ENCODE measurements at regions not wholly inside any gene's neighbourhood (a gene's known extent, or its start where the extent isn't known, plus 50 kb on each side); places are given as distances from the start of the nearest gene placed in this dataset.

DNA sequence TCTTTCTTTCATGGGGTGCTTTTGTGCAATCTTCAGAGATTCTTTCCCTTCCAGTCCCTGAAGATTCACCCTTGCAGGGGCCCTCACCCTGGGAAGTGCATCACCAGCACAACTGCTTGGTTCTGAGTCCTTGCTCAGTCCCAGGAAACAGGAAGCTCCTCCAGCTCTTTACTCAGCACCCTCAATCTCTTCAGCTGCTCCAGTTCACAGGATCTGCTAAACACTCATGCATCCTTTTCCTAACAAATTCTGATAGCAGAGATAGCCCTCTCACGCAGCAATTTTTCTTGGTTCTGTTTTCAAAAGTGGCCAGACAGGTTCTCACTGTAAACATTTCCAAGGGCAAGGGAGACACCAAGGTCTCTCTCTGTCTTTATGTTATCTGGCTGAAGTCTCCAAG, 823.1 kb downstream of the LIG4 start:
- DNase-seq (ENCODE audit: low spot score) = no peak

DNA sequence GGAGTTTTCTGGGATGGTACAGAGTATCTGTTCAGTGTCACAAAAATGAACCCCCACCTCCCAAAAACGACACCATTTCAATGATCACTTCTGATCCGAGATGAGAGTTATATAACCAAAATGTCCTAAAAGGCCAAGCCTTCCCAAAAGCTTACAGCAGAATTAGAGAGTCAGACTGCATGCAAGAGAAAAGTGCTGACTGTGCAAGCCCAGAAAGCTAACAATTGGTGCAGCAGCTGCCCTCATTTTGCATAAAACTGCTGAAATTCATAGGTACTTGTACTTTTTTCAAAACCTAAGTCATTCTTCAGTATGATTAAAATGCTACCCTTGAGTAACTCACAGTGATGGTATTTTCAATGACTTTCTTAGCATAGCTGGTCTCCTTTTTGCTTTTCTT, 819.6 kb upstream of the ARGLU1 start:
- DNase-seq (ENCODE audit: low spot score) = no peak

- DNase-seq (ENCODE audit: low spot score) = no peak
These were observed 811.6 kb upstream of the ARGLU1 start for GRCh38 chr13:107379407-107380155.

DNA sequence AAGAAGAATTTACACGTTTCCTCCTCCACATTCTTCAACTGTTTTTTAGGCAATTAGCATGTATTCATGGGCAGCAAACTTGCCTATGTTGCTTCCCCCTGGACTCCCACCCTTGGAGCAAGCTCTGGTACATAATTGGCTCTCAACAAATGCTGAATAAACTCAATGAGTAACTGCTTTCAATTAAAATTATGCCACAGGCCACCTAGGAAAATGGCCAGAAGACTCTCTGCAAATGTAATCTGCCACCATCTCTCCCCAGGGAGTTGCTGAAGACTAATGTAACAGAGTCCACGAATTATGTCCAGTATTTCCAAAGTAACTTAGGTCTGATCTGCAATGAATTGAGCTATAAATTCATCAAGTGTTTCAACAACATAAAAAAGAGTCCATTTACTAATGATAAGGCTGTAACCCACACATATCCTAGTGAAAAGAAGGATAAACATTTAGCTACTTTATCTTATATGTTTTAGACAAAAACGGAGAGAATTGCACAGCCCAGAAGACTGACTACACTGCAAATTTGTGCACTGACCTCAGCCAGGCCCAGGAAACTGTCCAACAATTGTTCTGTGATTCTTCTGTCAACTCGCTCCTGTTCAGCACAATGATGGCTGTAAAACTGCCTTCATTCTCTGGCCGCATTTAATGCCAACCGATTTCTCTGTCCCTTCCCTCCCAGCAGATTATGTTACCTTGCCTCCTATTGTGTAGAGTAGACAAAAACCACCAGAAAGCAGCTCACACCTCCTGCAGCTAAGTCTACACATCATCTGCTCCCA, 808.6 kb upstream of the ARGLU1 start:
- DNase-seq (ENCODE audit: low spot score) = no peak

- no peak for DNase-seq (ENCODE audit: low spot score)
These were observed 807.9 kb upstream of the ARGLU1 start for GRCh38 chr13:107375701-107376340.

DNA sequence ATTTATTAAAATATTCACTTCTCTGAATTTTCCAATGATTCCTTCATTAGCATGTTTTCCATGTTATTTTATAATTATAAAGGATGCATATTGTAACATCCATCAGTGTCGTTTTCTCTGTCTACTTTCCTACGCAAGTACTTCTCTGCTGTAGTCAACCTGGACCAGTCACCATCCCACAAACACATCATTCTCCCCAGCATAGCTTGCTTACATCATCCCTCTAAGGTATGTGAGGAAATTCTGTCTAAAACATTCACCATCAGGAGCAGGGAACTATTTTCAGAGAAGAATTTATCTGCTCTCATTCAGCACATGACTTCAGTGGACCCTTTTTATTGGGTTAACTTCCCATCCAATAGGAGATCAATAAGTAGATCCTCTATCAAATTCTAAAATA, 806.1 kb upstream of the ARGLU1 start:
- no peak for DNase-seq (ENCODE audit: low spot score)

DNA sequence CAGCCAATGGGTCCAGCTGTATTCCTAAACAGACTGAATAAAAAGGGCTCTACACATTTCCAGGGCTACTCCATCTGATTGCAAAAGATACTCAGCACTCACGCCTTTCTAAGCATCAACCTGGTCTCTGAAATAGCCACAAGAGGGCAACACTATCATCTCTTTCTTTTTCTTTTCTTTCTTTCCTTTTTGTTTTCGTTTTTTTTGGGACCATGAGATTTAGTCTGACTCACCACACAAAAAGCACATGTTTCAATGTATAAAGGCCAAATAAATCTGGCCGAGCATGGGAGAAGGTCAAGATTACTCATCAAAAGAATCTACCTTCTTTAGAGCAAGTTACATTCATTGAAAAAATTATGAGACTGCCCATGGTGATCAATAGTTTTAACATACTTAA, 805.6 kb upstream of the ARGLU1 start:
- DNase-seq (ENCODE audit: low spot score) = no peak

DNA sequence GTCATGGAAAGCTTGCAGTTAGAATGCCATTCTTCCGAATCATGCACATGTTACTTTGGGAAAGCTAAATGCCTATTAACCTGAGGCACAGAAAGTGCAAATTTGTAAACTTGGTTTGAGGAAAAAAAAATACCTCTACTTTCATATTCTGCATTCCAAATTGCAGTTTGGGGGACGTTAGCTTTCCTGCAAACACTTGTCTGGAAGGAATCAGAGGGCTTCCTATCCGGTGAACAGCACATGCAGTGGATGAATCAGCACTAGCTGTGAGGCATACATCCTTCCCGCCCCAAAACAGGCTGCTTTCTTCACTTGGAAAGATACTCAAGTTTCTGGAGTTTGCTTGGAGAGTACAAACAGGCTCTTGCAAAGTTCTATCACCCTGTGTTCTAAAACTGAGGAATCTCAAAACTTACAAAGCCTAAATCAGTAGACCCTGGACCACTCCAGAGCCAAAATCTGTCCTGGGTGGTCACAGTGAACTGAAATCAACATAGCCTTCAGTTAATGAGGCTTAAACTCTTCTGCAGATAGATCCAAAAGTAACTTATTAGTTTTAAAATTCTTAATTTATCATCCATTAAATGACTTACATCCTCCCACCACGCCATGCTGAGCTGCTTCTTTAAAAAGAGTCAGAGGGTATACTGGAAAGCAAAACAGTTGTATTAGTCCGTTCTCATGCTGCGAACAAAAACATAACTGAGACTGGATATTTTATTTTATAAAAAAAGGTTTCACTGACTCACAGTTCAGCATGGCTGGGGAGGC, 802.3 kb upstream of the ARGLU1 start:
- no peak for DNase-seq (ENCODE audit: low spot score)

DNA sequence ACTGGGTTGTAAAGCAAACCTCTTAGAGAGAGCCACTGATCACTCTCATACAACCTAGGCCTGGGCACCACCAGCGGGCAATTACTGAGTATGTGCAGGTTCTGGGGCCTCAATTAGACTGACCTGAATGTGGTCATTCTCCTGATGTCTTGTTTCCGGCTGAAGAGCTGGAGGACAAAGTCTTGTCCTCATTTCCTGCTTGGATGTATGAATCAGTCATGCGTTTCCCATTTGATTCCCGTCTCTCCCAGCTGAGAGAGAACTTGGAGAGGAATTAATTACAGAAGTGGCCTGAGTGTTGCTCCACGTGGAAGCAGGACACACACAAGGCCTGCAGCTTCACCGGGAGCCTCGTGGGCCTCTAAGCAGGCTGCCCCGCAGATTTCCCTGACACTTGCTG, 799.3 kb upstream of the ARGLU1 start:
- DNase-seq (ENCODE audit: low spot score) = no peak

GRCh38 chr13:107365466-107366215, 797.7 kb upstream of the ARGLU1 start:
- DNase-seq (ENCODE audit: low spot score) = no peak

DNA sequence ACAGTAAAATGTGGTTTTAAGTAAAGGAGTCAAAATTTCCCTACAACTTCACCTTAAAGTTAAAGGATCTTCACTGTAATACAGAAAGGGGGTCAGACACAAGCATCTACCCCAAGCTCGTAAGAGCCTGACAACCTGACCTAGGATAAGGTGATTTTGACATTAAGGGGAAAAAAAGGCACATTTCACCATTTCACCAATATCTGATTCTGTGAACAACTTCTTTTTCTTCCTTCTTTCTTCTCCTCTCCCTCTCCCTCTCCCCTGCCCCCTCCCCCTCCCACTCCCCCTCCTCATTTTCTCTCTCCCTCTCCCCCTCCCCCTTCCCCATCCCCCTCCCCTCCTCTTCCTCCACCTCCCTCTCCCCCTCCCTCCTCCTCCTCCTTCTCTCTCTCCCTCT, 796.7 kb upstream of the ARGLU1 start:
- no peak for DNase-seq (ENCODE audit: low spot score)

DNA sequence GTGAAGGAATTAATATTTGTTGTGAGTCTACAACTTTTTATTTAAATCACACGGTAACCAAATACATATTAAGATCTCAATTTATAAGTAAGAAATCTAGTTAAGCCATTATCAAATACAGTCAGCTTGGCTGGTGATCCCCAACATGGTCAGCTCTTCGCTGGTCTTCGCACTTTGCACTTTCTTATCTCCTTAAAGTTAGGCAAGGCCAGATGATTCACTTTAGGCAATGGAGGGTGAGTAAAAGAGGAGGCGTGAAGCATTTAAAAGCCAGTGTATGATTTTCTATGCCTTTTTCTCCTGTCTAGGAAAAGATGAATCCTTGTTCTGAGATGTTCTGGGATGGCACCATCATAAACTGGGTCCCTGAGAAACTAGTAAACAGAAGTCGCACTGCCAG, 793.7 kb upstream of the ARGLU1 start:
- no peak for DNase-seq (ENCODE audit: low spot score)

DNA sequence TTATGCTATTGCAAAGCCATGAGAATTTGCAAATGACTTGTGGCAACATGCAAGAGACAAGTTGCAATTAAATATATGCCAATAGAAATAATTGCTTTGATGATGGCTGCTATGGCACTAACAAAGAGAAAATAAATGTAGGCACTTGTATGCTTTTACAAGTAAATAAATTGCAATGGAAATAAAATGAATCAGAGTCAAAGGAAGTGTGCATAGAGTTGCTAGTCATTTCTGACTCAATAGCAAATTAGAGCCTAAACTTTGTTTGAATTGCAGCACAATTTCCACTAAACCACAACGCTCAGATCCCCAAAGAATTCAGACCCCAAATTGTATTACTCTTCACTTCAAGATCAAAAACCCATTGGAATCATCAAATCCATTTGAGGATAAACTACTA, 792.1 kb upstream of the ARGLU1 start:
- no peak for DNase-seq (ENCODE audit: low spot score)

DNA sequence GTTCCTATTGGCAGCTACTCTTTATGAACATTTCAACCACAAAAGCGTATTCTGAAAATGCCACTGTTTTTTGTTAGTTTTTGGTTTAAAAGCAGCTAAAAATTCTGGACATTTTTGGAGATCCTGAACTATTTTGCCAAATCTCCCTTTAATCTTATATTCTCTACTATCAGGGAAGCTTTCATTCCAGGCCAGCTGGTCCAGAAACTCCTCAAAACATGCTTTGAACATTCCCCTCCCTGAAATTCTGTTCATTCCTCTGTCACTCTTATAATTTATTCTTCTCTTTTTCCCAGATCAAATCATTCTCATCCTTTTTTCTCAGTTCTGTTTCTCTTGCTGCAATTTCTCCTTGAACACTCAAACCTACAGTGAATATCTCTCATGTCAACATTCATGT, 790.9 kb upstream of the ARGLU1 start:
- DNase-seq (ENCODE audit: low spot score) = no peak

GRCh38 chr13:107351305-107351704, 783.4 kb upstream of the ARGLU1 start:
- DNase-seq (ENCODE audit: low spot score) = no peak

GRCh38 chr13:107348925-107349324, 781.0 kb upstream of the ARGLU1 start:
- DNase-seq (ENCODE audit: low spot score) = no peak

- DNase-seq (ENCODE audit: low spot score) = no peak
These were observed 780.5 kb upstream of the ARGLU1 start for GRCh38 chr13:107348471-107348870.

DNA sequence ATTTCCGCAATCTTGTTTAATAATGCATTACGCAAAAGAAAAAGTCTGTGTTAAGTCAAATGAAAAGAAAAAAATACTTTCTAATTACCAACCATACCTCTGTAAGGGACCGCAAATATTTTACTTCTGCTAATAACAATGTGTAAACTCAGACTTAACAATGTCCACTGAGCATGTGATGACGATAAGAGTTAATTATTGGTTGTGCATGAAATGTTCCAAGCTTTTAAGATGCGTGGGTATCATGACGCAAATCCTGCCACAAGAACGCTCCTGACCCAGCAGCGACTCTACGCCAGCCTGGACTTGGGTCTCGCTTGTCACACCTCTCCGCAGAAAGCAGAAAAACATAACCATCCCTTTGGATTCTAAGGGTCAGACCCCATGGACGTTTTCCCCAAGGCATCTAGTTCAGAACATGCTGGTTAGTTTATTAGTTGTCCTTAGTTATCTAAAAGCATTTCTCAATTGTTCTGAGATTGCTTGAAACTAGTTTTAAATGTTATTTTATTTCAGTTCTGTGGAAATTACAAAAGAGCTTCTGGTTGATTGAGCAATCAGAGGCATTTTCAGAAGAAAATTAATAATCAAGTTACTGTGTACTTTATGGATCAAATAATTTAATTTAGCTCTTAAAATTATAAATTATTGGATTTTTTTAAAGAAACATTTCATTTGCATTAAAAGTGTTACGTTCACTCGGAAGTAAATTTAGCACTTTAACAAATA, 779.9 kb upstream of the ARGLU1 start:
- DNase-seq (ENCODE audit: low spot score) = no peak

DNA sequence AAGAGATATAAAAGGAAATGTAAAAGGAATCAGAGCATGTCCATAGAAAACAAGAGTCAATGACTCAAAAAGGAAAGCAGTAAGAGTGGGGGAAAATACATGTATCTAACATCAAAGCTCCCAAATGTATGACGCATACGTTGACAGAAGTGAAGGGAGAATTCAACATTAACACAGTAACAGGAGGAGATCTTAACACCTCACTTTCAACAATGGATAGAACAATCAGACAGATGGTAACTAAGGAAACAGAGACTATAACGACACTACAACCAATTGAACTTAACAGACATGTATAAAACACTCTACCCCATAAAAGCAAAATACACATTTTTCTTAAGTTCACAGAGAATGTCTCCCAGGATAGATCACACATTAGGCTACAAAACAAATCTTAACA, 774.8 kb upstream of the ARGLU1 start:
- DNase-seq (ENCODE audit: low spot score) = no peak

- DNase-seq (ENCODE audit: low spot score) = no peak
These were observed 771.3 kb upstream of the ARGLU1 start for GRCh38 chr13:107339209-107339608.

DNA sequence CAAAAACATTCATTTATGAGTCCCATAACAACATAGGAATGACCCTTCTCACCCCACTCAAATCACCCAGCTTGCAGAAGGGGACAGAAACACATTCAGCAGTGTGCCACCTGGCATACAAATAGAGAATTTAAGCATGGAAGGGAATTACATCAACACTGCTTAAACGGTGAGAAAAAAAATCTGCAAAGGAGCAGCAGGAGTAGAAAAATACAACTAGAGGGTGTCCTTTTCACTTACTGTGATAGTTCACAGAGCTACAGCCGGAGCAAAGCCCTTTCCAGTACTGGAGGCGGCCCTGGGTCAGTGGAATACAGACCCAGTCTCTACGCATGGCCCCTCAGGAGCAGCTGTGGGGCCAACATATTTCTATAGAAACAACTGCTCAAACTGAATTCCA, 764.3 kb upstream of the ARGLU1 start:
- no peak for DNase-seq (ENCODE audit: low spot score)
